IPS-20b (cell line): ENCODE measurements at regions not wholly inside any gene's neighbourhood (a gene's known extent, or its start where the extent isn't known, plus 50 kb on each side); places are given as distances from the start of the nearest gene placed in this dataset.
"Not testable (repeated sequence)": the region's sequence is repeated elsewhere in the genome, so short reads cannot be mapped to it uniquely, and the experiment has no call there.

ENCODE experiments used
- H3K27ac ChIP-seq: one replicate; pipeline ENCODE4 v1.5.1; 2013; ENCODE audit warnings: low read length
- H3K27me3 ChIP-seq: 2 replicates; pipeline ENCODE4 v1.6.1; 2013; ENCODE audit warnings: mild to moderate bottlenecking, low read length, inconsistent platforms; ENCODE audit not compliant: insufficient read depth
- H3K36me3 ChIP-seq: 2 replicates; pipeline ENCODE4 v1.6.1; 2013; ENCODE audit warnings: low read depth, mild to moderate bottlenecking, inconsistent platforms, low read length, moderate library complexity; ENCODE audit not compliant: insufficient read depth
- H3K4me1 ChIP-seq: 2 replicates; pipeline ENCODE4 v1.6.1; 2013; ENCODE audit warnings: mild to moderate bottlenecking, control low read depth, inconsistent platforms, low read length, moderate library complexity; ENCODE audit not compliant: insufficient read depth
- H3K4me3 ChIP-seq: 2 replicates; pipeline ENCODE4 v1.5.1; 2013; ENCODE audit warnings: mild to moderate bottlenecking, low read length, inconsistent platforms
- H3K9ac ChIP-seq: 2 replicates; pipeline ENCODE4 v1.6.1; 2013; ENCODE audit warnings: low read depth, mild to moderate bottlenecking, inconsistent platforms, low read length, moderate library complexity
- H3K9me3 ChIP-seq: 2 replicates; pipeline ENCODE4 v1.6.1; 2013; ENCODE audit warnings: mild to moderate bottlenecking, low read depth, low read length, inconsistent platforms; ENCODE audit not compliant: insufficient read depth

DNA sequence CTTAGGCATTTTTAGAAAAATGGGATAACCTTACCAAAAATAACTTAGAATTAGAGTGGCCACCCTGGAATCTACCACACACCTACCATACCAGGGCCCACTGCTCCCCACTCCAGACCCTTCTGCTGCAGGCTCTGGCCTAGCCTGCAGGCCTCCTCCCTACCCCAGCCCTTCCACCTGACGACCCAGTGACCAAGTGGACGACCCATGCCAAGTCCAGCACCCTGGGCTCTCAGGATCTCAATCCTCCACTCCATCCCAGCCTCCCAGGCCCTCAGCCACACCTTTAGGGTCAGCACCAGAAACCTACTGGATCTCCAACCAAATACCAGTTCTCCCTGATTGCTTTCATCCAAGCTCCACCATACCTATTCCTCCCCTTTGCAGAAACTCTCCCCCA is 145.8 kb downstream of the TPRA1 start:
- Histone ChIP-seq H3K27me3 (no peaks in the 10 kb centered on the region), H3K4me1 (no peaks in the 10 kb centered on the region), H3K27ac (no peak overlapping the region), H3K9me3 (no peaks in the 10 kb centered on the region), H3K36me3 (no peaks in the 10 kb centered on the region), H3K9ac (no peak overlapping the region), H3K4me3 (no peak overlapping the region)

DNA sequence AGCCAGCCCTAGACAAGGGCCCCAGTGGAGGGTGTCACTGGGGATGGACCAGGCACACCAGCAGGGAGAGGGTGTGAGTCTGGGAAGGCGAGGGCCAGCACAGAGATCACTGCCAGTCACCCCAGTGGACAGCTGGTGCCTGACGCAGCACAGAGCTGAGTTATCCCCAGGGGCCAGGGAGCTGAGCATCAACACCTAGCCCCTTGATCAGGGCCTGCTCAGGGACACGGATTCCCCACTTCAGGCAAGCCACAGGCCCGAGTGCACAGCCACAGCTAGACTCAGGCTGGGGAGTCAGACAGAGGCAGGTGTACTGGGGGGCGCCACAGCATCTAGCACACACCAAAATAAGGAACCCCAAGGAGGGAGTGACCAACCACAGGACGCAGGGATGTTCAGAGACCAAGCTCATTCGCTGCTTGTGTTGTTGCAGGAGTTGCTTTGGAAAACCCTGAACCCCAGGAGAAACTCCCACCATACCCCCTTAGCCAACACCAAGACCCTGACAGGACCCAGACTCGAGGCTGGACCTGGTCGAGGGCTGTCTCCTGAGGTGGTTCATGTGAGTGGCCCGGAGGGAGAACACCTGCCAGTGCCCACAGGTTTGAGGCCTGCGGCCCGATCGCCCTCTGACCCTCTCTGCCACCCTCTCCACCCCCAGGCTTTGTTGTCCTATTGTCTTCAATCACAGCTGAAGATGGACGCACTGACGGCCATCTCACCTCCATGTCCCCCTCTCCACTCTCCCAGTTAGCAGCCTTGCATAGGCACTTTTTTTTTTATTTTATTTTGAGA is 146.8 kb downstream of the TPRA1 start:
- Histone ChIP-seq H3K27me3 (no peaks in the 10 kb centered on the region), H3K4me3 (no peak overlapping the region), H3K4me1 (no peaks in the 10 kb centered on the region), H3K27ac (no peak overlapping the region), H3K36me3 (no peaks in the 10 kb centered on the region), H3K9ac (no peak overlapping the region), H3K9me3 (no peaks in the 10 kb centered on the region)

DNA sequence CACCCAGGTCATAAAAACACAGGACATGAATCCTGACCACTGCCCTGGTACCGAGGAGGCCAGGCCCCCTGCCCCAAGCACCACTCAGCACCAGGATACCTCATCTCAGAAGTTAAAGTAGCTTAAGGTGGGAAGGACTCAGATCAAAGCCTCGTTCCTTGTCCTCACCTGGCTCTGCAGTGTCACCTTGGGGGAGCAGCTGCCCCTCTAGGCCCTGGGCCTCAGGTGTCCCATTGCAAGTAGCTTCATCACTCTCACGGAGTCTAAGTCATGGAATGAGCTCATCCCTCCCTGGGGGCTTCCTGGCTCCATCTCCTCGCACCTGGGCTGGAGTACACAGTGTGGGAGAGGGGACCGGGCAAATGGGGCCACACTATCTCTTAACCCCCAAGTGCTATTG is 148.0 kb downstream of the TPRA1 start:
- H3K27me3 ChIP-seq, result no peaks in the 10 kb centered on the region
- no peak overlapping the region for H3K9ac ChIP-seq
- no peak overlapping the region for H3K27ac ChIP-seq

DNA sequence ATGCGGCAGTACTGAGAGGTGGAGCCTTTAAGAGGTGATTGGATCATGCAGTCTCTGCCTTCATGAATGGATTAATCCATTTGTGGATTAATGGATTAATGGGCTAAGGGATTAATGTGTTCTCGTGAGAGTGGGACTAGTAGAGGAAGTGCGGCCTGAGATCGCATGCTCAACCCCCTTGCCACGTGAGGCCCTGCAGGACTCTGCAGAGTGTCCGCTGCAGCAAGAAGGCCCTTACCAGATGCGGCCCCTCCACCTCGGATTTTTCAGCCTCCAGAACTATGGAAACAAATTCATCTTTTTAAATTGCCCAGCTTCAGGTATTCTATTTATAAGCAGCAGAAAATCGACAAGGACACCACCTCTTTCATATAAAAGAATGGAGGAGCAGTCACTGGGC is 148.8 kb downstream of the TPRA1 start:
- H3K9ac ChIP-seq, result no peak overlapping the region
- H3K27me3 ChIP-seq, result no peaks in the 10 kb centered on the region
- no peaks in the 10 kb centered on the region for H3K9me3 ChIP-seq
- H3K36me3 ChIP-seq, result no peaks in the 10 kb centered on the region
- H3K4me1 ChIP-seq, result no peaks in the 10 kb centered on the region; the same call in 1 of the 2 replicates
- H3K4me3 ChIP-seq, result no peak overlapping the region
- H3K27ac ChIP-seq, result no peak overlapping the region

More for the DNA sequence above, 148.0 kb downstream of the TPRA1 start:
- Histone ChIP-seq H3K9me3 (no peaks in the 10 kb centered on the region), H3K4me1 (no peaks in the 10 kb centered on the region; the same call in 1 of the 2 replicates), H3K36me3 (no peaks in the 10 kb centered on the region), H3K4me3 (no peak overlapping the region)

DNA sequence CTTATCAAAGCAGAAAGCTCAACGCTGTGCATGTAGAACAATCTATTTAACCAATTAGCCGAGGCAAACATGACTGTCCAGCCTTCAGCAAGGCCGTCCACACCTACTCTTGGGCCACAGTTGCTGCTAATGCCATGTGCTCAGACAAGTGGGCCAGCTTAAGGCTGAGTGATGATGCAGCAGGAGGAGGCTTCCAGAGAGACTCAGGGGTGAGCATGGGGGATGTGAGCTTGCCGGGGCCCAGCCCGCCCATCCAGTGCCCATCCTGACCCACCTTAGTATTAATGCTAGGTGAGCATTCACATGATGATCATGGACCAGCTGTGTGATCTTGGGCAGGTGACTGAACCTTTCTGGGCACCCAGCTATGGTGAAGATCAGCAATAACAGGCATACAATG is 150.1 kb downstream of the TPRA1 start:
- H3K9me3 ChIP-seq, result no peaks in the 10 kb centered on the region
- no peak overlapping the region for H3K9ac ChIP-seq

DNA sequence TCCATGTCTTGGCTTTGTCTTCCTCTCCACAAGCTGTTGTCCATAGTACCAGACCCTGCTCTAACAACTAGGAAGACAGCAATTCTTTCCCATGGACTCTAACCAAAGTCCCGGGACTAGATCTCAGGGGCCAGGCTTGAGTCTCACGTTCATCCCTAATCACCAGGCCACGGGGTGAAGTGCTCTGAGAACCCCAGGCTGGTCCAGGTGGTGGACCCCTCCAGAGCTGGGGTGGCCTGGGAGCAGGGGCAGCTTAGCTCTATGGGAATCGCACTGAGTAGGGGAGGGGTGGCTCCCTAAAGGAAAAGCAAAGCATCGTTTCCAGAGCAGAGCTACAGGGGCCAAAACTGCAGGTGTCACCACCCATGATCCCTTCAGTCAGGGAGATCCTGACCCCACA is 150.9 kb downstream of the TPRA1 start:
- Histone ChIP-seq H3K27me3 (no peaks in the 10 kb centered on the region), H3K27ac (no peak overlapping the region)

More for the DNA sequence above, 150.1 kb downstream of the TPRA1 start:
- H3K27ac ChIP-seq, result no peak overlapping the region
- no peak overlapping the region for H3K4me3 ChIP-seq
- H3K4me1 ChIP-seq, result no peaks in the 10 kb centered on the region; the same call in 1 of the 2 replicates
- H3K27me3 ChIP-seq, result no peaks in the 10 kb centered on the region
- H3K36me3 ChIP-seq, result no peaks in the 10 kb centered on the region

DNA sequence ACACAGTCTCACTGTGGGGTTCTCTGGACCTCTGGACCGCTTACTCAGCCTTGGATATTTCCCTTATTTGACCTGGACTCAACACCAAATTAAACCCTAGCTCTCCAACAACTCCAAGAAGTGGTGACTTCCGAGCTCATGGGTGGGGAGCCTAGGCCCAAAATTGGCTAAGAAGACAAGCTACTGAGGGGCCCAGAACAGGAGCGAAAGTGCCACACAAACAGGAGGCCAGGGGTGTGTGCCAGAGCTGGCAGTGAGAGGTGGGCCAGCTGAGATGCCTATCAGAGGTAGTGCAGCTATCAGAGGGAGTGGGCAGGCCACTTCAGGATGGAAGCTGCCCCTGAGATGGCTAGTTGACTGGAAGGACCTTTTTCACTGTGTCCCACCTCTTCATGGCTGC is 151.1 kb upstream of the PRR20G start:
- Histone ChIP-seq H3K9me3 (no peaks in the 10 kb centered on the region), H3K27ac (no peak overlapping the region), H3K4me1 (no peaks in the 10 kb centered on the region; the same call in 1 of the 2 replicates), H3K36me3 (no peaks in the 10 kb centered on the region), H3K4me3 (no peak overlapping the region), H3K27me3 (no peaks in the 10 kb centered on the region), H3K9ac (no peak overlapping the region)

More for the DNA sequence above, 150.9 kb downstream of the TPRA1 start:
- Histone ChIP-seq H3K4me1 (no peaks in the 10 kb centered on the region; the same call in 1 of the 2 replicates), H3K36me3 (no peaks in the 10 kb centered on the region), H3K4me3 (no peak overlapping the region), H3K9me3 (no peaks in the 10 kb centered on the region), H3K9ac (no peak overlapping the region)

DNA sequence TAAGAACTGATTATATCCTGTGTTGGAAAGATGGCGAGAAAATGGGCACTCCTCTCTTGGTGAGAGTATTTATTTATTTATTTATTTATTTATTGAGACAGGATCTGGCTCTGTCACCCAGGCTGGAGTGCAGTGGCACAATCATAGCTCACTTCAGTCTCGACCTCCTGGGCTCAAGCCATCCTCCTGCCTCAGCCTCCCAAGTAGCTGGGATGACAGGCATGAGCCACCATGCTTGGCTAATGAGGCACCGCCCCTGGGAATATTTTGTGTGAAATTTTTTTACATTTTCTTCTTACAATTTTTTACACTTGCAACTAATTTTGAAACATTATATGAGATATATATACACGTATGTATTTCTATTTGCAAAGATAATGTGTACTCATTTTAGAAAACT is 150.5 kb upstream of the PRR20G start:
- no peaks in the 10 kb centered on the region; the same call in 1 of the 2 replicates for H3K4me1 ChIP-seq
- no peaks in the 10 kb centered on the region for H3K27me3 ChIP-seq
- no peak overlapping the region for H3K9ac ChIP-seq
- no peak overlapping the region for H3K4me3 ChIP-seq
- H3K36me3 ChIP-seq, result no peaks in the 10 kb centered on the region
- no peaks in the 10 kb centered on the region for H3K9me3 ChIP-seq
- H3K27ac ChIP-seq, result no peak overlapping the region

DNA sequence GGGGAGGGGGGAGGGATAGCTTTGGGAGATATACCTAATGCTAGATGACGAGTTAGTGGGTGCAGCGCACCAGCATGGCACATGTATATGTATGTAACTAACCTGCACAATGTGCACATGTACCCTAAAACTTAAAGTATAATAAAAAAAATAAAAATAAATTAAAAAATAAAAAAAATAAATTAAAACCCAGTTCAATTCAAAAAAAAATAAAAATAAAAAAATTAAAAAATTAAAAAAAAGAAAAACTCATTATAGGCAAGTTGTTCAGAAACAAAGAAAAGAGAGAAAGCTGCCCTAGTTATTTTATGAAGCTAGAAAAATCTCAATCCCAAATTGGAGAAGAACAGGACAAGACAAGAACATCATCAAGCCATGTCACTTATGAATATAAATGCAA is 147.5 kb upstream of the PRR20G start:
- not testable (repeated sequence) for H3K27ac ChIP-seq, H3K27me3 ChIP-seq, H3K9me3 ChIP-seq, H3K36me3 ChIP-seq, H3K4me3 ChIP-seq, H3K4me1 ChIP-seq, H3K9ac ChIP-seq

DNA sequence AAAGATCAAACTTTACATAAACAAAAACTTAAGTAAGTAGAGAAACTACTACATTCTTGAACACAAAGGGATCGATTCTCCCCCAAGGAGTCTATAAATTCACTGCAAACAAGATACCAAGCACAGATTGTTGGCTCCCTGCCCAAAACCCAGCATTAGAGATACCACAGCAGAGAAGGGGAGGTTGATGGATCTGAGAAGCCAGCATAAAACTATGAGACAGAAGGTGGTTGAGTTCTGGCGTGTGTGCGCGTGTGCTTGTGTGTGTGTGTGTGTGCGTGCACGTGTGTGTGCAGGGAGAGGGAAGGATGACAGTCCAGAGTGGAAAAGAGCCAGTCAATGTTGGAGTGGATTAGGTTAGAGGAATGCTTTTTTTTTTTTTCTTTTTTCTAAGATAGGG is 143.2 kb upstream of the PRR20G start:
- Histone ChIP-seq H3K27ac (no peak overlapping the region), H3K9ac (no peak overlapping the region), H3K36me3 (no peaks in the 10 kb centered on the region), H3K27me3 (no peaks in the 10 kb centered on the region), H3K9me3 (no peaks in the 10 kb centered on the region), H3K4me1 (no peaks in the 10 kb centered on the region), H3K4me3 (no peak overlapping the region)

DNA sequence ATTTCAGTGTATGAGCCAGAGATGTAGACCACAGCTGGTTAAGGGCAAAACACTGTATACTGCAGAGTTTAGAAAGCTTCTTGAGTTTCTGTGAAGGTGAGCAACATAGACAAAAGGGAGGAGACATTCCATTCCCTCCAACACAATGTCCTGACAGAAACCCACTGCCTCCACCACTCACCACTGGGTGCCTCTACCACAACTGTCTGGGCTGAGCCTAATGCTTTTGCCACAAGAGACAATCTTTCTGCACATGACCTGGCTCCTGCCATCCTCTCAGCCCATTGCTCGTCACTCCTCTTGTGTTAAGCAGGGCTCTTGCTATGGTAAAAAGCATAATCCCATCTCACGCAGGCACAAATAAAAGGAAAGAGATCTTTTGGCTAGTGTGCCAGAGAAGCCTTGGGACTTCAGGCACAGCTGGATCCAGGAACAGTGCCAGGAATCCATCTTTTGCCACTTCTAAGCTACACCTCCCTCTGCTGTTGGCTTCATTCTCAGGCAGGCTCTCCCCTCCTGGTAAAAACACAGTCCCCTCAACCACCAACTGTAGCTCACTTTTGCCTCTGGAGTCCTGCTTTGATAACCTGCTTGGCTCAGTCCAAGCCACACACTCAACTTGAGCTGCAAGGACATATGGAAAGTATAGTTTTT is 140.6 kb upstream of the PRR20G start:
- no peaks in the 10 kb centered on the region for H3K9me3 ChIP-seq
- H3K27me3 ChIP-seq, result no peaks in the 10 kb centered on the region
- H3K4me3 ChIP-seq, result no peak overlapping the region
- no peak overlapping the region for H3K27ac ChIP-seq
- H3K36me3 ChIP-seq, result no peaks in the 10 kb centered on the region
- no peak overlapping the region for H3K9ac ChIP-seq
- H3K4me1 ChIP-seq, result peaks cover 12% of the 10 kb centered on the region; the same call in 1 of the 2 replicates

DNA sequence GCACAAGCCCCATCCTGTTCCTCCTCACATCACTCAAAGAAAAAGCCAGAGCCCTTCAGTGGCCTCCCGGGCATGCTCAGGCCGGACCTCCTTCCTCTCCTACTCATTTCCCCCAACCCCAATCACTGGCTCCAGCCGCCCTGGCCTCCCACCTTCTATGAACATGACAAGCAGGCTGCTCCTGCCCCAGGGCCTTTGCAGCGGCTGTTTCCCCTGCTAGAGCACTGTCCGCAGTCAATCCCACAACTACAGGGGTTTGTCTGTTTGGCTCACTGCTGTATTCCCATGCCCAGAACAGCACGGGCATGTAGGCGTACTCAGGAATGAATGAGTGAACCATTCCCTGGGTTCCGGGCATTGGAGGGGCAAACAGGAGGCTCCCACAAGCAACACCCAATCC is 139.8 kb upstream of the PRR20G start:
- Histone ChIP-seq H3K9me3 (no peaks in the 10 kb centered on the region), H3K27me3 (no peaks in the 10 kb centered on the region), H3K4me1 (peaks cover 13% of the 10 kb centered on the region; the same call in 1 of the 2 replicates), H3K4me3 (no peak overlapping the region), H3K36me3 (no peaks in the 10 kb centered on the region), H3K9ac (no peak overlapping the region; the same call in 1 of the 2 replicates), H3K27ac (no peak overlapping the region)
